Spleen (tissue), 11 donors: ENCODE measurements at regions not wholly inside any gene's neighbourhood (a gene's known extent, or its start where the extent isn't known, plus 50 kb on each side); places are given as distances from the start of the nearest gene placed in this dataset.

Experiments used
- DNase-seq: peaks from one replicate; pipeline ENCODE4 v3.0.0-alpha.2; 2020
- H3K27ac ChIP-seq, 8 donors: fragments of 200-600 bp; sonication (generic) in 7 of 8; 1 replicate in 4 of 8; 2 replicates in 4 of 8; pipeline versions ENCODE4 v1.5.0 to v1.8.0; 2016 to 2021; ENCODE audit warnings: inconsistent platforms in 4 of 8, mild to moderate bottlenecking in 4 of 8, moderate library complexity in 1 of 8
- H3K27me3 ChIP-seq, 7 donors: fragments of 200-600 bp; sonication (generic) in 6 of 7; replicated peaks in 1 of 7; 1 replicate in 4 of 7; 2 replicates in 3 of 7; pipeline versions ENCODE4 v1.5.0 to v1.8.0; 2016 to 2021; ENCODE audit warnings: inconsistent platforms in 3 of 7, mild to moderate bottlenecking in 1 of 7
- H3K36me3 ChIP-seq, 6 donors: fragments of 200-600 bp; sonication (generic) in 5 of 6; 1 replicate in 4 of 6; 2 replicates in 2 of 6; pipeline versions ENCODE4 v1.5.0 to v1.8.0; 2016 to 2021; ENCODE audit warnings: inconsistent platforms in 2 of 6
- H3K4me1 ChIP-seq, 6 donors: fragments of 200-600 bp; sonication (generic) in 5 of 6; 1 replicate in 3 of 6; 2 replicates in 3 of 6; pipeline versions ENCODE4 v1.5.0 to v1.8.0; 2016 to 2021; ENCODE audit warnings: inconsistent platforms in 3 of 6
- H3K4me3 ChIP-seq, 8 donors: fragments of 200-600 bp; sonication (generic) in 7 of 8; 1 replicate in 4 of 8; 2 replicates in 4 of 8; pipeline versions ENCODE4 v1.5.0 to v1.8.0; 2016 to 2021; ENCODE audit warnings: inconsistent platforms in 4 of 8, mild to moderate bottlenecking in 4 of 8, moderate library complexity in 2 of 8
- H3K9me3 ChIP-seq, 8 donors: fragments of 200-600 bp; sonication (generic) in 7 of 8; 1 replicate in 4 of 8; 2 replicates in 4 of 8; pipeline versions ENCODE4 v1.5.0 to v1.8.0; 2016 to 2021; ENCODE audit warnings: inconsistent platforms in 4 of 8
- POLR2A ChIP-seq, 3 donors: fragments of 450-650 bp; IDR thresholded peaks; one replicate each; pipeline ENCODE4 v1.5.1; 2017; ENCODE audit warnings: antibody characterized with exemption in 3 of 3, mild to moderate bottlenecking in 1 of 3
- POLR2AphosphoS5 ChIP-seq, 3 donors: sonication (generic); formaldehyde crosslinking; IDR thresholded peaks; one replicate each; pipeline ENCODE4 v1.5.1; 2017; ENCODE audit warnings: antibody characterized with exemption in 3 of 3
- WGBS, 5 donors: extraction: QIAGEN DNeasy Blood & Tissue Kit in 3 of 5; methylation state at CpG; one replicate each; pipeline versions ENCODE4 v1.1.5 to v1.1.7; 2013 to 2018; 5-methylcytosine and 5-hydroxymethylcytosine counted together
- intact Hi-C: fragments of 100-400 bp; cut with DNase I; formaldehyde crosslinking; loops from one replicate; pipeline ENCODE4 v1.15.0; 2023; ENCODE audit warnings: low total_unique reads
- TF ChIP-seq, protein P1 (sequence below), 11 experiments: fragments of 200-600 bp in 7 of 11; fragments of 450-650 bp in 4 of 11; sonication (generic) in 4 of 11; IDR thresholded peaks in 8 of 11; conservative IDR thresholded peaks in 3 of 11; 1 replicate in 7 of 11; 2 replicates in 4 of 11; pipeline versions ENCODE4 v1.4.0 to v1.8.0; 2016 to 2021; ENCODE audit warnings: antibody characterized with exemption in 11 of 11, inconsistent platforms in 4 of 11, mild to moderate bottlenecking in 1 of 11
- donor health status: healthy with polysubstance abuse.
- donor health status: DM: no; HTN: no; CAD: no; lungs with moderate emphysema.
- donor health status: DM: no; HTN: no; CAD: no.
- donor health status: Bipolar disorder and iron deficiency.
- donor health status: healthy.
- donor health status: DM: no; HTN: no; CAD: no.
- donor health status: DM: yes; HTN: yes; CAD: no.

DNA sequence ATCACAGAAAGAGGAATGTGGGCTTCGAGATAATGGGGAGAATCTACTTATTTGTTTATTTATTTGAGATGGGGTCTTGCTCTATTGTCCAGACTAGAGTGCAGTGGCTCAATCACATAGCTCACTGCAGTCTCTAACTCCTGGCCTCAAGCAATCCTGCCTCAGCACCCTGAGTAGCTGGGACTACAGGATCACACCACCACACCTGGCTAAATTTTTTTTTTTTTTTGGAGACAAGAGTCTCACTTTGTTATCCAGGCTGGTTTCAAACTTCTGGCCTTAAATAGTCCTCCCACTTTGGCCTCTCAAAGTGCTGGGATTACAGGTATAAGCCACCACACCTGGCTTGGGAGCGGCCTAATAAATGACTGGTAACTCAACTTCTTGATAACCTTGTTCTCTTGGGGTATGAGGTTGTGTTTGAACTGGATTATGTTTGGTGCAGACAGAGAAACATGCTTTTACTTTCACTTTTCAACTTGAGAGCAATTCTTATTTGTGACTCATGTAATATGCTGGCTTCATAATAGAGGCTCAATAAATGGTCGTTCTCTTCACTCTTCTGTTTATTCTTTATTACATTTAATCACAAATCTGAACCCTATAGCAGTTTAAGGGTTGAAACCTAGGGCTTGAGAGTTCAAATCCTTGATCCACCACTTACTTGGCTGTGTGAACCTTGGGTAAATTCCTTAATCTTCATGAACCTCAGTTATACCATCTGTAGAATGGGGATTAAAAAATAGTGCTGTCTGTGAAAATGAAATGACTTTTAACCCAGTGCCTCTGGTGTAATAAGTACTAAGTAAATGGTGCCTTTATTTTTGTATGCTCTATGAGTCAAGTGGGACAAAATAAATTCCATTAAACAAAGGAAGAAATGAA lies 129.1 kb upstream of the HS3ST2 start:
- no peak overlapping the region for H3K4me3 ChIP-seq
- TF ChIP-seq, protein P1, sequence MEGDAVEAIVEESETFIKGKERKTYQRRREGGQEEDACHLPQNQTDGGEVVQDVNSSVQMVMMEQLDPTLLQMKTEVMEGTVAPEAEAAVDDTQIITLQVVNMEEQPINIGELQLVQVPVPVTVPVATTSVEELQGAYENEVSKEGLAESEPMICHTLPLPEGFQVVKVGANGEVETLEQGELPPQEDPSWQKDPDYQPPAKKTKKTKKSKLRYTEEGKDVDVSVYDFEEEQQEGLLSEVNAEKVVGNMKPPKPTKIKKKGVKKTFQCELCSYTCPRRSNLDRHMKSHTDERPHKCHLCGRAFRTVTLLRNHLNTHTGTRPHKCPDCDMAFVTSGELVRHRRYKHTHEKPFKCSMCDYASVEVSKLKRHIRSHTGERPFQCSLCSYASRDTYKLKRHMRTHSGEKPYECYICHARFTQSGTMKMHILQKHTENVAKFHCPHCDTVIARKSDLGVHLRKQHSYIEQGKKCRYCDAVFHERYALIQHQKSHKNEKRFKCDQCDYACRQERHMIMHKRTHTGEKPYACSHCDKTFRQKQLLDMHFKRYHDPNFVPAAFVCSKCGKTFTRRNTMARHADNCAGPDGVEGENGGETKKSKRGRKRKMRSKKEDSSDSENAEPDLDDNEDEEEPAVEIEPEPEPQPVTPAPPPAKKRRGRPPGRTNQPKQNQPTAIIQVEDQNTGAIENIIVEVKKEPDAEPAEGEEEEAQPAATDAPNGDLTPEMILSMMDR (IDR thresholded peaks at IDR 0.05 in 8 of 11, conservative IDR thresholded peaks at IDR 0.05 in 3 of 11): no peak
- TF ChIP-seq POLR2A (IDR thresholded peaks at IDR 0.05): no peak
- no peak for TF ChIP-seq POLR2AphosphoS5 (IDR thresholded peaks at IDR 0.05)
- WGBS, 5 donors: 79 to 87% (median 84%) methylated on average over 3 of the region's 3 CpGs
- peak overlapping the region in 1 of 8 donors; percentile 0 for H3K27ac ChIP-seq
- no peak for DNase-seq
- no peaks in the 10 kb centered on the region for H3K36me3 ChIP-seq
- peaks cover 0 to 11% (median 2%) of the 10 kb centered on the region in 6 donors for H3K4me1 ChIP-seq
- intact Hi-C loops: no loop called here
- peaks cover 0 to 15% (median 12%) of the 10 kb centered on the region in 8 donors for H3K9me3 ChIP-seq
- peaks cover 0 to 22% (median 0%) of the 10 kb centered on the region in 7 donors for H3K27me3 ChIP-seq

GRCh38 chr16:22685459-22685830 lies 128.5 kb upstream of the HS3ST2 start:
- H3K27me3 ChIP-seq: peaks cover 0 to 15% (median 0%) of the 10 kb centered on the region in 7 donors
- peaks cover 0 to 10% (median 2%) of the 10 kb centered on the region in 6 donors for H3K4me1 ChIP-seq
- no peak for DNase-seq
- H3K4me3 ChIP-seq: no peak overlapping the region
- H3K36me3 ChIP-seq: no peaks in the 10 kb centered on the region
- TF ChIP-seq, protein P1 (IDR thresholded peaks at IDR 0.05 in 8 of 11, conservative IDR thresholded peaks at IDR 0.05 in 3 of 11): no peak
- TF ChIP-seq POLR2AphosphoS5 (IDR thresholded peaks at IDR 0.05) (peak in 1 of 3 donors; percentile 59), POLR2A (IDR thresholded peaks at IDR 0.05) (no peak)
- H3K9me3 ChIP-seq: peaks cover 0 to 15% (median 12%) of the 10 kb centered on the region in 8 donors
- 75 to 93% (median 89%) methylated on average over 3 of the region's 3 CpGs for WGBS, 5 donors
- peak overlapping the region in 1 of 8 donors; percentile 2 for H3K27ac ChIP-seq
- intact Hi-C loops: no loop called here

- Histone ChIP-seq H3K4me1 (peaks cover 0 to 5% (median 0%) of the 10 kb centered on the region in 6 donors), H3K27me3 (peaks cover 0 to under 1% (median 0%) of the 10 kb centered on the region in 7 donors), H3K36me3 (no peaks in the 10 kb centered on the region), H3K9me3 (peaks cover 0 to 15% (median 12%) of the 10 kb centered on the region in 8 donors), H3K27ac (no peak overlapping the region), H3K4me3 (no peak overlapping the region)
- TF ChIP-seq POLR2A (IDR thresholded peaks at IDR 0.05): no peak
- TF ChIP-seq, protein P1 (IDR thresholded peaks at IDR 0.05 in 8 of 11, conservative IDR thresholded peaks at IDR 0.05 in 3 of 11): no peak
- intact Hi-C loops: no loop called here
- no peak for DNase-seq
- WGBS, 5 donors: 46 to 100% (median 50%) methylated on average over 2 of the region's 2 CpGs
Measured at GRCh38 chr16:22687031-22687530, 126.9 kb upstream of the HS3ST2 start.

DNA sequence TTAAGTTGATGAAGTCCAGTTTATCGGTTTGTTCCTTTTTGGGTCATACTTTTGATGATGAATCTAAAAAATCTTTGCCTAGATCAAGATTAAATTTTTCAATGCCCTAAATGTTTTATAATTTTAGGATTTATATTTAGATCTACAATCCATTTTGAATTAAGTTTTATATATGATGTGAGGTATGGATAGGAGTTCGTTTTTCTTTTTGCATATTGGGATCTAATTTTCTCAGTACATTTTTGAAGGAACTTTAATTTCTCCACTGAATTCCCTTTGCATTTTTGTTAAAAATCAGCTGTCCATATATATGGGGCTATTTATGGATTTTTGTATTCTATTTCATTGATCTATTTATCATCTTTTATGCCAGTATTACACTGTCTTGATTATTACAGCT lies 125.5 kb upstream of the HS3ST2 start:
- Histone ChIP-seq H3K4me3 (no peak overlapping the region), H3K9me3 (peaks cover 0 to 15% (median 12%) of the 10 kb centered on the region in 8 donors), H3K36me3 (no peaks in the 10 kb centered on the region), H3K4me1 (peaks cover 0 to 5% (median 0%) of the 10 kb centered on the region in 6 donors), H3K27me3 (peaks cover 0 to 3% (median 0%) of the 10 kb centered on the region in 7 donors), H3K27ac (no peak overlapping the region)
- intact Hi-C loops: no loop called here
- TF ChIP-seq, protein P1 (IDR thresholded peaks at IDR 0.05 in 8 of 11, conservative IDR thresholded peaks at IDR 0.05 in 3 of 11): no peak
- TF ChIP-seq POLR2AphosphoS5 (IDR thresholded peaks at IDR 0.05): no peak
- TF ChIP-seq POLR2A (IDR thresholded peaks at IDR 0.05): no peak
- DNase-seq: no peak
- WGBS, 5 donors: 84 to 95% (median 90%) methylated on average over 2 of the region's 2 CpGs
